ENCODE measurements at regions not wholly inside any gene's neighbourhood (a gene's known extent, or its start where the extent isn't known, plus 50 kb on each side); places are given as distances from the start of the nearest gene placed in this dataset.

GRCh38 chr7:41404375-41405074 lies 298.4 kb downstream of the INHBA start:
- TF ChIP-seq, protein P1, sequence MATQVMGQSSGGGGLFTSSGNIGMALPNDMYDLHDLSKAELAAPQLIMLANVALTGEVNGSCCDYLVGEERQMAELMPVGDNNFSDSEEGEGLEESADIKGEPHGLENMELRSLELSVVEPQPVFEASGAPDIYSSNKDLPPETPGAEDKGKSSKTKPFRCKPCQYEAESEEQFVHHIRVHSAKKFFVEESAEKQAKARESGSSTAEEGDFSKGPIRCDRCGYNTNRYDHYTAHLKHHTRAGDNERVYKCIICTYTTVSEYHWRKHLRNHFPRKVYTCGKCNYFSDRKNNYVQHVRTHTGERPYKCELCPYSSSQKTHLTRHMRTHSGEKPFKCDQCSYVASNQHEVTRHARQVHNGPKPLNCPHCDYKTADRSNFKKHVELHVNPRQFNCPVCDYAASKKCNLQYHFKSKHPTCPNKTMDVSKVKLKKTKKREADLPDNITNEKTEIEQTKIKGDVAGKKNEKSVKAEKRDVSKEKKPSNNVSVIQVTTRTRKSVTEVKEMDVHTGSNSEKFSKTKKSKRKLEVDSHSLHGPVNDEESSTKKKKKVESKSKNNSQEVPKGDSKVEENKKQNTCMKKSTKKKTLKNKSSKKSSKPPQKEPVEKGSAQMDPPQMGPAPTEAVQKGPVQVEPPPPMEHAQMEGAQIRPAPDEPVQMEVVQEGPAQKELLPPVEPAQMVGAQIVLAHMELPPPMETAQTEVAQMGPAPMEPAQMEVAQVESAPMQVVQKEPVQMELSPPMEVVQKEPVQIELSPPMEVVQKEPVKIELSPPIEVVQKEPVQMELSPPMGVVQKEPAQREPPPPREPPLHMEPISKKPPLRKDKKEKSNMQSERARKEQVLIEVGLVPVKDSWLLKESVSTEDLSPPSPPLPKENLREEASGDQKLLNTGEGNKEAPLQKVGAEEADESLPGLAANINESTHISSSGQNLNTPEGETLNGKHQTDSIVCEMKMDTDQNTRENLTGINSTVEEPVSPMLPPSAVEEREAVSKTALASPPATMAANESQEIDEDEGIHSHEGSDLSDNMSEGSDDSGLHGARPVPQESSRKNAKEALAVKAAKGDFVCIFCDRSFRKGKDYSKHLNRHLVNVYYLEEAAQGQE (IDR thresholded peaks at IDR 0.05), result no peak
- TF ChIP-seq CTCF (IDR thresholded peaks at IDR 0.05; ENCODE audit: low read depth, low read length, missing input control), result no peak
- TF ChIP-seq, protein P2, sequence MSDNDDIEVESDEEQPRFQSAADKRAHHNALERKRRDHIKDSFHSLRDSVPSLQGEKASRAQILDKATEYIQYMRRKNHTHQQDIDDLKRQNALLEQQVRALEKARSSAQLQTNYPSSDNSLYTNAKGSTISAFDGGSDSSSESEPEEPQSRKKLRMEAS (IDR thresholded peaks at IDR 0.05), result peak; percentile 94
- TF ChIP-seq RAD21 (IDR thresholded peaks at IDR 0.05), result peak; percentile 52 to 53
- TF ChIP-seq SP1 (IDR thresholded peaks at IDR 0.05), result peak; percentile 66
- peak; percentile 42 for TF ChIP-seq YY1 (IDR thresholded peaks at IDR 0.05)
- TF ChIP-seq TAF1 (conservative IDR thresholded peaks at IDR 0.05), result no peak
- TF ChIP-seq JUND (IDR thresholded peaks at IDR 0.05), result peak in 1 of 2 donors; percentile 20
- TF ChIP-seq ATF3 (IDR thresholded peaks at IDR 0.05), result no peak
- TF ChIP-seq EGR1 (IDR thresholded peaks at IDR 0.05; ENCODE audit: low read depth in 2 of 2), result peak in 1 of 2 donors; percentile 71
- TF ChIP-seq, protein P3, sequence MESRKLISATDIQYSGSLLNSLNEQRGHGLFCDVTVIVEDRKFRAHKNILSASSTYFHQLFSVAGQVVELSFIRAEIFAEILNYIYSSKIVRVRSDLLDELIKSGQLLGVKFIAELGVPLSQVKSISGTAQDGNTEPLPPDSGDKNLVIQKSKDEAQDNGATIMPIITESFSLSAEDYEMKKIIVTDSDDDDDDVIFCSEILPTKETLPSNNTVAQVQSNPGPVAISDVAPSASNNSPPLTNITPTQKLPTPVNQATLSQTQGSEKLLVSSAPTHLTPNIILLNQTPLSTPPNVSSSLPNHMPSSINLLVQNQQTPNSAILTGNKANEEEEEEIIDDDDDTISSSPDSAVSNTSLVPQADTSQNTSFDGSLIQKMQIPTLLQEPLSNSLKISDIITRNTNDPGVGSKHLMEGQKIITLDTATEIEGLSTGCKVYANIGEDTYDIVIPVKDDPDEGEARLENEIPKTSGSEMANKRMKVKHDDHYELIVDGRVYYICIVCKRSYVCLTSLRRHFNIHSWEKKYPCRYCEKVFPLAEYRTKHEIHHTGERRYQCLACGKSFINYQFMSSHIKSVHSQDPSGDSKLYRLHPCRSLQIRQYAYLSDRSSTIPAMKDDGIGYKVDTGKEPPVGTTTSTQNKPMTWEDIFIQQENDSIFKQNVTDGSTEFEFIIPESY (IDR thresholded peaks at IDR 0.05), result no peak
- no peak for TF ChIP-seq FOXA1 (IDR thresholded peaks at IDR 0.05)

Data from liver (tissue), 3 donors.